Fibroblast of the aortic adventitia (primary cell): ENCODE measurements at regions not wholly inside any gene's neighbourhood (a gene's known extent, or its start where the extent isn't known, plus 50 kb on each side); places are given as distances from the start of the nearest gene placed in this dataset.
"Not testable (repeated sequence)": the region's sequence is repeated elsewhere in the genome, so short reads cannot be mapped to it uniquely, and the experiment has no call there.

Experiments
- DNase-seq: peaks from one replicate; pipeline ENCODE4 v3.0.0-alpha.2; 2010; ENCODE audit warnings: low read depth
- H3K4me3 ChIP-seq: 2 replicates; pipeline ENCODE4 v1.5.1; 2011; ENCODE audit warnings: low read depth, mild to moderate bottlenecking, control low read depth, low read length, moderate library complexity
- TF ChIP-seq, protein P1 (sequence below): IDR thresholded peaks from 2 replicates; pipeline ENCODE4 v1.5.1; 2011; ENCODE audit warnings: mild to moderate bottlenecking, low read length, control low read depth, inconsistent platforms; ENCODE audit not compliant: insufficient read depth

DNA sequence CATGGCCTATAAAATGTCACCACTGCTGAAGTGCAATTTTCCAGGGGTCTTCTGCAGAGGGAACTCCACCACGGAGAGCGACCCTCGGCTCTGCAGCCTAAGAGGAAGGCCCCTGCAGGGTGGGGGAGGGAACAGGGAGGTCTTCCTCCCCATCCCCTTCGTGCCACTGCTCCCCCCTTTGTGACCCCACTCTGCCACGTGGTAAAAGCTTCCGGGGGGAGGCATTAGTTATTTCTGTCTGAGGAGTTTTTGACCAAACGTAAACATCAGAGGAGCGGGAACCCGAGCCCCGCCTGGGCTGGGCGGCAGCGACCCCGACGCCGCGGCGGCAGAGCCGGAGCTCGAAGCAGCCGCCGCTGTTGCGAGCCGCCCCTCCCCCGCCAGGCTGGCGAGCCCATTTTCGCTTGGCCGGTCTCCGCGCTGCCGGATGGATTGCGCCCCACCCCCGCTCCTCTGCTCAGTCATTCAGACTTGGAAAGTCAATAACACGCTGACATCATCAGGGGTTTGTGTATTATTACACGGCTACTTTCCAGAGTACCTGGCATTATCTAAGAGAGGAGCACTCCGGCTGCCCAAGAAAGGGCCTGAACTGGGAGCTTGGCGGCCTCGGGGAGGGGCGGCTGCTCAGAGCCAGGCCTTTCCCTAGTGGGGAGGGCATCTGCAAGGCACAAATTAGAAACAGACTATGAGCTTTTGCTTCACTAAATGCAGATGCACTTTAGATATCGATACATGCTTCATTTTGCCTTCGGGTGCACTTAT lies 162.5 kb upstream of the TBL1XR1 start:
- TF ChIP-seq, protein P1, sequence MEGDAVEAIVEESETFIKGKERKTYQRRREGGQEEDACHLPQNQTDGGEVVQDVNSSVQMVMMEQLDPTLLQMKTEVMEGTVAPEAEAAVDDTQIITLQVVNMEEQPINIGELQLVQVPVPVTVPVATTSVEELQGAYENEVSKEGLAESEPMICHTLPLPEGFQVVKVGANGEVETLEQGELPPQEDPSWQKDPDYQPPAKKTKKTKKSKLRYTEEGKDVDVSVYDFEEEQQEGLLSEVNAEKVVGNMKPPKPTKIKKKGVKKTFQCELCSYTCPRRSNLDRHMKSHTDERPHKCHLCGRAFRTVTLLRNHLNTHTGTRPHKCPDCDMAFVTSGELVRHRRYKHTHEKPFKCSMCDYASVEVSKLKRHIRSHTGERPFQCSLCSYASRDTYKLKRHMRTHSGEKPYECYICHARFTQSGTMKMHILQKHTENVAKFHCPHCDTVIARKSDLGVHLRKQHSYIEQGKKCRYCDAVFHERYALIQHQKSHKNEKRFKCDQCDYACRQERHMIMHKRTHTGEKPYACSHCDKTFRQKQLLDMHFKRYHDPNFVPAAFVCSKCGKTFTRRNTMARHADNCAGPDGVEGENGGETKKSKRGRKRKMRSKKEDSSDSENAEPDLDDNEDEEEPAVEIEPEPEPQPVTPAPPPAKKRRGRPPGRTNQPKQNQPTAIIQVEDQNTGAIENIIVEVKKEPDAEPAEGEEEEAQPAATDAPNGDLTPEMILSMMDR, result peak; percentile 1
- DNase-seq, result peak; percentile 99
- H3K4me3 ChIP-seq, result peak overlapping the region; percentile 39

DNA sequence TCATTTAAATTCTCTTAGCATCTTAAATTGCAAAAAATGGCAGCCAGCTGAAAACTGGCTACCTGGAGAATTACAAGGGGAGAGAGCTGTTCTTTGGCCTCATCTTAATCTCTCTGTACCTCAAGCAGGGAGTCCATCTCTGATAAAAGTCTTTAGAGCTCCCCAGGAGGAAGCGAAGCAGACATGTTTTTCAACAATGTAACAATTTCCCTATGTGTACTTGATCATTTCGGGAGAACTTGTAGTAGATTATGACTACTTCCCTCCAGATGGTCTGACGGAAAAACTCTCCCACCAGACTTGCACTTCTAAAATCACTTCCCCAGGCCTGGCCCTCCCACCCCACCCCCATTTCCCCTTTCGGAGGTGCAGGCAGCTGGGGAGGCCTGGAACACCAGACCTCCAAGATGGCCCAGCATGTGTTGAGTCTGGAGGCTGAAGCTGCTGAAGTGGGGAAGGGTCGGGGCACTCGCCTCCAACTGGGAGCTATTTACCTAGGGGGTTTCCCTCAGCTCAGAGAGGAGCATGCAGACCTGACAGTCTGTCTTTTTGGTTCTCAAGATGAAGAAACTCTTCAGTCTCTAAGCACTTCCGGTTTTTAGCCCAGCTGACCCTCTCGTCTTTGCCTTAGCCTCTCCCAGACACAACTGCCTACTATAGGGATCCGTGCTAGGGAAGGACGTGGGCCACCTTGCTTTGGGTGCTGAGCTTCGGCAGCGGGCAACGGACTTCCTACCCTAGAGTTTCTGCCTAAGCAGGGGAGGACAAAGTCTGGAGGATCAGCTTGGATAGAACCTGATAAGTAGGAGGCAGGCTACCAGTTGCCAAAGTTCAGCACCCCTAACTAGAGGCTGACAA lies 164.0 kb upstream of the TBL1XR1 start:
- no peak for DNase-seq
- TF ChIP-seq, protein P1, result no peak
- H3K4me3 ChIP-seq, result no peak overlapping the region

GRCh38 chr3:177362626-177363025 lies 165.3 kb upstream of the TBL1XR1 start:
- H3K4me3 ChIP-seq, result no peak overlapping the region
- TF ChIP-seq, protein P1, result no peak
- no peak for DNase-seq

DNA sequence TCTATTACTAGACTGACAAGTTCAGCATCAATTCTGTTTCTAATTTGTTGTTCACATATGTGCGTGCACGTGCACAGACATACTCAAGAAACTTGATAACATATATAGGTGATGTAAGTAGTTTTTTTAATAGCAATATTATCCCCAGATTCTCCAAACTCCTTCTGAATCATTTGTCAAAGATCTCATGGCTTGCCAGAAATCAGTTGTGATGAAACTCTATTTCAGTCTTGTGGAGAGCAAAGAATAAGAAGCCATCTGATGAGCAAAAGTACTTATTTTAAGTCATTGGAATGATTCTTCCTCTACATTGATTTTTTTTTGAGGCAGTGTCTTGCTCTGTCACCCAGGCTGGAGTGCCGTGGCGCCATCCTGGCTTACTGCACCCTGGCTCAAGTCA lies 167.0 kb upstream of the TBL1XR1 start:
- DNase-seq, result peak; percentile 12
- TF ChIP-seq, protein P1, result no peak

GRCh38 chr3:177365294-177365693 lies 168.0 kb upstream of the TBL1XR1 start:
- H3K4me3 ChIP-seq, DNase-seq: not testable (repeated sequence)

More for the DNA sequence above, 167.0 kb upstream of the TBL1XR1 start:
- no peak overlapping the region for H3K4me3 ChIP-seq

- no peak for DNase-seq
- TF ChIP-seq, protein P1, result no peak
- no peak overlapping the region for H3K4me3 ChIP-seq
These were observed 170.5 kb upstream of the TBL1XR1 start for GRCh38 chr3:177367788-177368187.

DNA sequence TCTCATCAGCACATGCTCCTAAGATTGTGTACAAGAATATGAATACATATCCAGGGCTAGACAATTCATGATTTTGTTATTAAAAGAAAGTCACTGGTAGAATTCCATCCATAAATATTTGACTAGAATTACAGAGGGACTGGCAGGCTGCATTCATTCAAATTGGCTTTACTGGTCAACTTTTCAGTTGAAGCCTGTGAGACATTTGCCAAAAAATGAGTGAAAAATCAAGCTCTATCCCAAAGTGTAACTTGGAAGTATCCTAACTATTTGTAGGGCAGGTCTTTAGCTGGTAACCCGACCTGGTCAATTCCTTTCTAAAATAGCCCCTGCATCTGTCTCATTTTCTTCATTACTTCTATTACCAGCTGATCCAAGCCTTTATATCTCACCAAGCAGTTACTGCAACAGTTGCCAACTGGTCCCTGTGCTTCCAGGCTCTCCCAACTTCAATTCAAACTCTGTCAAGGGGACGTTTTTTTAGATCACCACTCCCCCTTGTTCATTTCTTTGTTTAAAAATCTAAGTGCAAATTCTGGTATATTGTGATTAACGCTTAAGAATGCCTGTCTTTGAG lies 173.1 kb upstream of the TBL1XR1 start:
- TF ChIP-seq, protein P1, result no peak
- DNase-seq, result no peak
- H3K4me3 ChIP-seq, result no peak overlapping the region
